Fibroblast of lung (primary cell): ENCODE measurements at regions not wholly inside any gene's neighbourhood (a gene's known extent, or its start where the extent isn't known, plus 50 kb on each side); places are given as distances from the start of the nearest gene placed in this dataset.

ENCODE experiments used
- DNase-seq, 2 donors: peaks; one replicate each; pipeline versions ENCODE4 v3.0.0 to v3.0.0-alpha.2; 2010; ENCODE audit warnings: low read depth in 2 of 2
- H2AFZ ChIP-seq: 2 replicates; pipeline ENCODE4 v1.5.1; 2012; ENCODE audit warnings: low read length, control low read depth, inconsistent platforms
- H3K27ac ChIP-seq: 2 replicates; pipeline ENCODE4 v1.5.1; 2011; ENCODE audit warnings: low read length, control low read depth; ENCODE audit not compliant: insufficient read depth
- H3K27me3 ChIP-seq: 2 replicates; pipeline ENCODE4 v1.5.1; 2011; ENCODE audit warnings: mild to moderate bottlenecking, low read length; ENCODE audit not compliant: control insufficient read depth, insufficient read depth
- H3K36me3 ChIP-seq: 2 replicates; pipeline ENCODE4 v1.5.1; 2011; ENCODE audit warnings: low read length; ENCODE audit not compliant: control insufficient read depth, insufficient read depth
- H3K4me1 ChIP-seq: 2 replicates; pipeline ENCODE4 v1.5.1; 2011; ENCODE audit warnings: low read length; ENCODE audit not compliant: control insufficient read depth, insufficient read depth; ENCODE audit errors: extremely low read depth
- H3K4me2 ChIP-seq: 2 replicates; pipeline ENCODE4 v1.5.1; 2011; ENCODE audit warnings: low read length, control low read depth; ENCODE audit not compliant: insufficient read depth; ENCODE audit errors: extremely low read depth
- H3K4me3 ChIP-seq, 4 experiments: fragments of 200-600 bp in 1 of 4; sonication (generic) in 1 of 4; replicated peaks in 1 of 4; 2 replicates each; pipeline ENCODE4 v1.5.1; 2011 to 2016; ENCODE audit warnings: low read length in 4 of 4, low read depth in 3 of 4, mild to moderate bottlenecking in 3 of 4, control low read depth in 2 of 4, inconsistent platforms in 1 of 4, mixed read lengths in 1 of 4; ENCODE audit not compliant: insufficient read depth in 1 of 4; ENCODE audit errors: control extremely low read depth in 1 of 4
- H3K79me2 ChIP-seq: 2 replicates; pipeline ENCODE4 v1.5.1; 2012; ENCODE audit warnings: mild to moderate bottlenecking, low read length, inconsistent platforms; ENCODE audit not compliant: control insufficient read depth, insufficient read depth
- H3K9ac ChIP-seq: 2 replicates; pipeline ENCODE4 v1.5.1; 2011; ENCODE audit warnings: mild to moderate bottlenecking, low read length, control low read depth; ENCODE audit not compliant: insufficient read depth
- H3K9me3 ChIP-seq: 2 replicates; pipeline ENCODE4 v1.5.1; 2012; ENCODE audit warnings: low read depth, low read length; ENCODE audit not compliant: control insufficient read depth, insufficient read depth
- H4K20me1 ChIP-seq: 2 replicates; pipeline ENCODE4 v1.5.1; 2011; ENCODE audit warnings: low read length; ENCODE audit not compliant: control insufficient read depth, insufficient read depth; ENCODE audit errors: extremely low read depth
- CTCF ChIP-seq, 2 donors: IDR thresholded peaks in 1 of 2; conservative IDR thresholded peaks in 1 of 2; 1 replicate in 1 of 2; 2 replicates in 1 of 2; pipeline ENCODE4 v1.5.1; 2011 to 2012; ENCODE audit warnings: low read length in 2 of 2, control low read depth in 1 of 2, inconsistent platforms in 1 of 2, low read depth in 1 of 2, mild to moderate bottlenecking in 1 of 2
- EZH2 ChIP-seq: IDR thresholded peaks from 2 replicates; pipeline ENCODE4 v1.5.1; 2012; ENCODE audit warnings: low read length, control low read depth, mild to moderate bottlenecking; ENCODE audit errors: missing control alignments

GRCh38 chr2:220282236-220282635, 654.8 kb downstream of the SLC4A3 start:
- Histone ChIP-seq H3K4me2 (no peak overlapping the region), H3K4me1 (peaks cover 5% of the 10 kb centered on the region), H3K9me3 (no peaks in the 10 kb centered on the region), H3K36me3 (no peaks in the 10 kb centered on the region), H2AFZ (no peak overlapping the region), H3K79me2 (no peaks in the 10 kb centered on the region), H3K9ac (no peak overlapping the region), H3K4me3 (no peak overlapping the region), H3K27me3 (no peaks in the 10 kb centered on the region), H3K27ac (no peak overlapping the region), H4K20me1 (no peaks in the 10 kb centered on the region)
- TF ChIP-seq EZH2, result no peak
- no peak for TF ChIP-seq CTCF (conservative IDR thresholded peaks at IDR 0.05 in 1 of 2, IDR thresholded peaks at IDR 0.05 in 1 of 2; ENCODE audit: low read depth in 1 of 2, low read length in 2 of 2)
- DNase-seq, result no peak

GRCh38 chr2:220293966-220294365, 666.5 kb downstream of the SLC4A3 start:
- H4K20me1 ChIP-seq, result no peaks in the 10 kb centered on the region
- no peaks in the 10 kb centered on the region for H3K4me1 ChIP-seq
- H3K27me3 ChIP-seq, result no peaks in the 10 kb centered on the region
- H2AFZ ChIP-seq, result no peak overlapping the region
- no peaks in the 10 kb centered on the region for H3K9me3 ChIP-seq
- H3K4me2 ChIP-seq, result no peak overlapping the region
- no peak for DNase-seq
- H3K4me3 ChIP-seq, result no peak overlapping the region
- H3K27ac ChIP-seq, result no peak overlapping the region
- H3K36me3 ChIP-seq, result no peaks in the 10 kb centered on the region
- H3K79me2 ChIP-seq, result no peaks in the 10 kb centered on the region
- no peak overlapping the region for H3K9ac ChIP-seq
- TF ChIP-seq CTCF (conservative IDR thresholded peaks at IDR 0.05 in 1 of 2, IDR thresholded peaks at IDR 0.05 in 1 of 2; ENCODE audit: low read depth in 1 of 2, low read length in 2 of 2) (no peak), EZH2 (no peak)

- no peaks in the 10 kb centered on the region for H3K36me3 ChIP-seq
- H3K9me3 ChIP-seq, result no peaks in the 10 kb centered on the region
- H3K9ac ChIP-seq, result no peak overlapping the region
- H4K20me1 ChIP-seq, result no peaks in the 10 kb centered on the region
- H3K4me3 ChIP-seq, result no peak overlapping the region
- TF ChIP-seq CTCF (conservative IDR thresholded peaks at IDR 0.05 in 1 of 2, IDR thresholded peaks at IDR 0.05 in 1 of 2; ENCODE audit: low read depth in 1 of 2, low read length in 2 of 2) (peak in 1 of 2 donors; percentile 22), EZH2 (no peak)
- peak; percentile 22 to 34 for DNase-seq
- H3K27ac ChIP-seq, result no peak overlapping the region
- no peaks in the 10 kb centered on the region for H3K4me1 ChIP-seq
- H3K79me2 ChIP-seq, result no peaks in the 10 kb centered on the region
- H3K27me3 ChIP-seq, result no peaks in the 10 kb centered on the region
- H3K4me2 ChIP-seq, result no peak overlapping the region
- H2AFZ ChIP-seq, result no peak overlapping the region
These were observed 668.7 kb downstream of the SLC4A3 start for GRCh38 chr2:220296174-220296573.
